Breast epithelium (tissue), 4 donors: ENCODE measurements at regions not wholly inside any gene's neighbourhood (a gene's known extent, or its start where the extent isn't known, plus 50 kb on each side); places are given as distances from the start of the nearest gene placed in this dataset.

Experiments used
- DNase-seq, 2 donors: peaks; one replicate each; pipeline ENCODE4 v3.0.0-alpha.2; 2019; ENCODE audit warnings: low spot score in 2 of 2
- H3K27ac ChIP-seq, 2 donors: fragments of 200-600 bp; sonication (generic) in 1 of 2; one replicate each; pipeline ENCODE4 v1.5.1; 2016 to 2019; ENCODE audit warnings: mild to moderate bottlenecking in 1 of 2
- H3K27me3 ChIP-seq, 2 donors: fragments of 200-600 bp; sonication (generic) in 1 of 2; one replicate each; pipeline versions ENCODE4 v1.5.1 to v1.6.0; 2017 to 2019; ENCODE audit warnings: control low read depth in 1 of 2, mild to moderate bottlenecking in 1 of 2
- H3K36me3 ChIP-seq: fragments of 200-600 bp; one replicate; pipeline ENCODE4 v1.5.1; 2019
- H3K4me1 ChIP-seq, 2 donors: fragments of 200-600 bp; sonication (generic); one replicate each; pipeline ENCODE4 v1.5.1; 2016 to 2019; ENCODE audit warnings: control low read depth in 1 of 2
- H3K4me3 ChIP-seq, 3 donors: fragments of 200-600 bp; sonication (generic); 1 replicate in 2 of 3; 2 replicates in 1 of 3; pipeline ENCODE4 v1.5.1; 2016 to 2019; ENCODE audit warnings: mild to moderate bottlenecking in 3 of 3, moderate library complexity in 2 of 3
- H3K9me3 ChIP-seq, 2 donors: fragments of 200-600 bp; sonication (generic) in 1 of 2; one replicate each; pipeline ENCODE4 v1.5.1; 2016 to 2019; ENCODE audit warnings: control low read depth in 1 of 2
- CTCF ChIP-seq, 3 donors: fragments of 450-650 bp; IDR thresholded peaks; one replicate each; pipeline ENCODE4 v1.5.1; 2016 to 2017; ENCODE audit warnings: antibody characterized with exemption in 3 of 3, mild to moderate bottlenecking in 3 of 3, moderate library complexity in 3 of 3
- POLR2A ChIP-seq: fragments of 450-650 bp; IDR thresholded peaks from one replicate; pipeline ENCODE4 v1.6.1; 2016; ENCODE audit warnings: antibody characterized with exemption, mild to moderate bottlenecking, moderate library complexity
- POLR2AphosphoS5 ChIP-seq, 3 donors: sonication (generic); formaldehyde crosslinking; IDR thresholded peaks; one replicate each; pipeline ENCODE4 v1.6.1; 2017; ENCODE audit warnings: antibody characterized with exemption in 3 of 3
- intact Hi-C: fragments of 100-400 bp; cut with DNase I; formaldehyde crosslinking; loops from one replicate; pipeline ENCODE4 v1.15.1; 2023; ENCODE audit warnings: low total_unique reads

DNA sequence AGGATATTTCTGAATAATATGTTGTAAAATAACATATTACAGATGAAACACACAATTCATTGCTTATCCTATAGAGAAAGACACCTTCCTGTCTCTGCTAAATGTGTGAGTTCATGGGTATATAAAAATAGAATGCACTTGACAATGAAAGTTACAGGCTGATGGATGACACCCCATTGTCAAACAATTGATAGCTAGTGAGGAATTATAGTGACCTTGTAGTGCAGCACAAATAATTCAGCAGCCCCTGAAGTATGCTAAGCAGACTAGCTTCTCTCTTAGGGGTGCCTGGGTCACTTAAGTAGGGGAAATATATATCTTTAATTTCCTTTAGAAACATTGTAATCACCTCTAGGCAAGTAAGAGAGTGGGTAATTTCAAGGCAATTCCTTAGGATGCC, 826.2 kb downstream of the CDH8 start:
- Histone ChIP-seq H3K4me3 (no peak overlapping the region), H3K4me1 (no peaks in the 10 kb centered on the region), H3K27ac (no peak overlapping the region), H3K36me3 (no peaks in the 10 kb centered on the region), H3K27me3 (no peaks in the 10 kb centered on the region), H3K9me3 (no peaks in the 10 kb centered on the region)
- no peak for TF ChIP-seq CTCF (IDR thresholded peaks at IDR 0.05)
- intact Hi-C loops = no loop called here
- DNase-seq = no peak

- Histone ChIP-seq H3K36me3 (no peaks in the 10 kb centered on the region), H3K4me3 (no peak overlapping the region), H3K9me3 (no peaks in the 10 kb centered on the region), H3K27me3 (no peaks in the 10 kb centered on the region), H3K4me1 (no peaks in the 10 kb centered on the region), H3K27ac (no peak overlapping the region)
- TF ChIP-seq POLR2AphosphoS5 (IDR thresholded peaks at IDR 0.05) (no peak), CTCF (IDR thresholded peaks at IDR 0.05) (no peak), POLR2A (no peak)
- DNase-seq = no peak
- intact Hi-C loops = no loop called here
These were observed 841.2 kb downstream of the CDH8 start for GRCh38 chr16:61195006-61195405.

DNA sequence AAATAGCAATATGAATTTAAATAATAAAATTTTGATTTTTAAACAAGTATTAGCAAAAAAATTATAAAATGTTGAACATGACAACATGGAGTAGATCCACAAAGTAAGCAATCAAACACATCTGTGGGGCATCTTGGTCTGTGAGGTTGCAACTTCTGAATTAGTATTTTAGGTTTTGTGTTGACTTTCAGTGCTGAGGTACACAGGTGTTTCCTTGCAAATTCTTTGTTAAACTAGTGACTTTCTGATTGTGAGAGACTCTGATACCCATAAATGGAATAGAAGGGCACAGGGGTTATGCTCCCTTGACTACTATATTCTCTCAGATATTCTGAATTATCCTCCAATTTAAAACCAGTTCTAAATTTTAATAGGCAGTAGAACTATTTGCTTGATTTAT, 841.7 kb downstream of the CDH8 start:
- Histone ChIP-seq H3K9me3 (no peaks in the 10 kb centered on the region), H3K36me3 (no peaks in the 10 kb centered on the region), H3K27me3 (no peaks in the 10 kb centered on the region), H3K27ac (no peak overlapping the region), H3K4me3 (no peak overlapping the region), H3K4me1 (no peaks in the 10 kb centered on the region)
- TF ChIP-seq POLR2A = no peak
- TF ChIP-seq POLR2AphosphoS5 (IDR thresholded peaks at IDR 0.05) = no peak
- no peak for TF ChIP-seq CTCF (IDR thresholded peaks at IDR 0.05)
- intact Hi-C loops = no loop called here
- DNase-seq = no peak

DNA sequence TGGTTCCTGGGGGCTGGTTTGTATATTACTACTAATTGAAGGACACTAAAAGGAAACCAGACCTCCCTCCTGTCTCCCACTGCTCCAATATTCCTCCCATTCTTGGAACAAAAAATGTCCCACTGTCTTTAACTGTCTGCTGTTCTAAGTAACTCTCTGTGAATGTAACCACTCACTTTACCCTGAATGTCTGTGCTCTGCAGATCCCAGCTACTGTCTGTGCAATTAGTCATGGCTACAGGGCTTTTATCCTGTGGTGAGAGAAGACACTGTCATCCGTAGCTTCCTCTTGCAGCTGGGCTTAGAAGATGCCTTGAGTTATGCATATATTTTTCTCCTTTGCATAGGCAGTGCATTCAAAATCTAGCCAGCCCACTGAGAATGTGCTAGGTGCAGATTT, 853.8 kb downstream of the CDH8 start:
- Histone ChIP-seq H3K27me3 (no peaks in the 10 kb centered on the region), H3K4me1 (no peaks in the 10 kb centered on the region), H3K36me3 (no peaks in the 10 kb centered on the region), H3K4me3 (no peak overlapping the region), H3K9me3 (no peaks in the 10 kb centered on the region), H3K27ac (no peak overlapping the region)
- TF ChIP-seq POLR2A (no peak), CTCF (IDR thresholded peaks at IDR 0.05) (no peak), POLR2AphosphoS5 (IDR thresholded peaks at IDR 0.05) (no peak)
- no peak for DNase-seq
- intact Hi-C loops = no loop called here

DNA sequence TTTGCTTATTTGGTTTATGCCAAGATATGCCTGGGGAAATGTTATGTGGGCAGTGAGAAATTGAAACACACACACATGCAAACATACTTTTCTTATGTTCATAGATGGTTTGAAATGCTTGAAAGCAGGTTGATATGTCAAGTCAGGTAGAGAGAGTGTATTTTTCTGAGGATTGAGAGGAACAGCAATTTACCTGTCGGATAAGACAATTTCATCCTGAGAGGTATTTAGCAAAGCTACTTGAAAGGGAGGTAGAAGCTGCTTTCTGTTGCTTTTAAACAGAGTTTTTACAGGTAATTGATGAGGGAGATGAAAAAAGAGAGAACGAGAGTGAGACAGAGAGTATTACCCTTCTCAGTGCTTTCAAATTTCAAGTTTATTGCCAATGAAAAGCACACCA, 854.3 kb downstream of the CDH8 start:
- no peak overlapping the region for H3K27ac ChIP-seq
- DNase-seq = no peak
- no peaks in the 10 kb centered on the region for H3K36me3 ChIP-seq
- no peak for TF ChIP-seq POLR2AphosphoS5 (IDR thresholded peaks at IDR 0.05)
- TF ChIP-seq CTCF (IDR thresholded peaks at IDR 0.05) = no peak
- TF ChIP-seq POLR2A = no peak
- no peaks in the 10 kb centered on the region for H3K4me1 ChIP-seq
- intact Hi-C loops = no loop called here
- no peaks in the 10 kb centered on the region for H3K9me3 ChIP-seq
- no peak overlapping the region for H3K4me3 ChIP-seq
- H3K27me3 ChIP-seq = no peaks in the 10 kb centered on the region
